ENCODE measurements at regions not wholly inside any gene's neighbourhood (a gene's known extent, or its start where the extent isn't known, plus 50 kb on each side); places are given as distances from the start of the nearest gene placed in this dataset.

GRCh38 chr13:78485803-78486202 lies 117.5 kb downstream of the POU4F1 start:
- H3K27me3 ChIP-seq (ENCODE audit: insufficient read depth, poor library complexity, severe bottlenecking) = no peaks in the 10 kb centered on the region
- no peaks in the 10 kb centered on the region for H3K4me1 ChIP-seq (ENCODE audit: insufficient read depth, poor library complexity, severe bottlenecking)
- H3K9me3 ChIP-seq (ENCODE audit: severe bottlenecking) = no peaks in the 10 kb centered on the region
- DNase-seq (ENCODE audit: low spot score) (no peak), ATAC-seq (ENCODE audit: low read depth) (no peak)
- no peaks in the 10 kb centered on the region for H3K36me3 ChIP-seq (ENCODE audit: low read depth)
- H3K27ac ChIP-seq (ENCODE audit: poor library complexity, severe bottlenecking) = no peak overlapping the region
- TF ChIP-seq CTCF (IDR thresholded peaks at IDR 0.05; ENCODE audit: poor library complexity, severe bottlenecking) = no peak
- H3K4me3 ChIP-seq (ENCODE audit: severe bottlenecking) = no peak overlapping the region

- no peak for TF ChIP-seq CTCF (IDR thresholded peaks at IDR 0.05; ENCODE audit: poor library complexity, severe bottlenecking)
- Histone ChIP-seq H3K36me3 (ENCODE audit: low read depth) (no peaks in the 10 kb centered on the region), H3K27ac (ENCODE audit: poor library complexity, severe bottlenecking) (no peak overlapping the region), H3K4me3 (ENCODE audit: severe bottlenecking) (no peak overlapping the region), H3K4me1 (ENCODE audit: insufficient read depth, poor library complexity, severe bottlenecking) (no peaks in the 10 kb centered on the region), H3K27me3 (ENCODE audit: insufficient read depth, poor library complexity, severe bottlenecking) (no peaks in the 10 kb centered on the region), H3K9me3 (ENCODE audit: severe bottlenecking) (no peaks in the 10 kb centered on the region)
- ATAC-seq (ENCODE audit: low read depth) (no peak), DNase-seq (ENCODE audit: low spot score) (no peak)
Measured at GRCh38 chr13:78478183-78478582, 125.2 kb downstream of the POU4F1 start.

- no peak for ATAC-seq (ENCODE audit: low read depth)
- TF ChIP-seq CTCF (IDR thresholded peaks at IDR 0.05; ENCODE audit: poor library complexity, severe bottlenecking) = no peak
- H3K27me3 ChIP-seq (ENCODE audit: insufficient read depth, poor library complexity, severe bottlenecking) = no peaks in the 10 kb centered on the region
- H3K36me3 ChIP-seq (ENCODE audit: low read depth) = no peaks in the 10 kb centered on the region
- no peaks in the 10 kb centered on the region for H3K4me1 ChIP-seq (ENCODE audit: insufficient read depth, poor library complexity, severe bottlenecking)
- no peak overlapping the region for H3K27ac ChIP-seq (ENCODE audit: poor library complexity, severe bottlenecking)
- no peak for DNase-seq (ENCODE audit: low spot score)
- no peak overlapping the region for H3K4me3 ChIP-seq (ENCODE audit: severe bottlenecking)
- H3K9me3 ChIP-seq (ENCODE audit: severe bottlenecking) = no peaks in the 10 kb centered on the region
Measured at GRCh38 chr13:78476910-78477309, 126.4 kb downstream of the POU4F1 start.

GRCh38 chr13:78468621-78469020 lies 134.7 kb downstream of the POU4F1 start:
- no peak for ATAC-seq (ENCODE audit: low read depth)
- Histone ChIP-seq H3K27ac (ENCODE audit: poor library complexity, severe bottlenecking) (no peak overlapping the region), H3K9me3 (ENCODE audit: severe bottlenecking) (no peaks in the 10 kb centered on the region), H3K4me1 (ENCODE audit: insufficient read depth, poor library complexity, severe bottlenecking) (no peaks in the 10 kb centered on the region), H3K4me3 (ENCODE audit: severe bottlenecking) (no peak overlapping the region), H3K27me3 (ENCODE audit: insufficient read depth, poor library complexity, severe bottlenecking) (peaks cover 4% of the 10 kb centered on the region), H3K36me3 (ENCODE audit: low read depth) (no peaks in the 10 kb centered on the region)
- DNase-seq (ENCODE audit: low spot score) = no peak
- no peak for TF ChIP-seq CTCF (IDR thresholded peaks at IDR 0.05; ENCODE audit: poor library complexity, severe bottlenecking)

GRCh38 chr13:78465250-78465649 lies 138.1 kb downstream of the POU4F1 start:
- no peak for TF ChIP-seq CTCF (IDR thresholded peaks at IDR 0.05; ENCODE audit: poor library complexity, severe bottlenecking)
- H3K27me3 ChIP-seq (ENCODE audit: insufficient read depth, poor library complexity, severe bottlenecking) = peaks cover 4% of the 10 kb centered on the region
- no peak for ATAC-seq (ENCODE audit: low read depth)
- no peaks in the 10 kb centered on the region for H3K4me1 ChIP-seq (ENCODE audit: insufficient read depth, poor library complexity, severe bottlenecking)
- H3K36me3 ChIP-seq (ENCODE audit: low read depth) = no peaks in the 10 kb centered on the region
- no peak for DNase-seq (ENCODE audit: low spot score)
- H3K9me3 ChIP-seq (ENCODE audit: severe bottlenecking) = no peaks in the 10 kb centered on the region
- no peak overlapping the region for H3K4me3 ChIP-seq (ENCODE audit: severe bottlenecking)
- H3K27ac ChIP-seq (ENCODE audit: poor library complexity, severe bottlenecking) = no peak overlapping the region

All from RWPE2 (cell line).